IgD-negative memory B cell (primary cell): ENCODE measurements at regions not wholly inside any gene's neighbourhood (a gene's known extent, or its start where the extent isn't known, plus 50 kb on each side); places are given as distances from the start of the nearest gene placed in this dataset.

Source experiments
- H3K27ac Mint-ChIP-seq, 3 donors: one replicate each; pipeline ENCODE4 v1.8.0; 2020 to 2022; ENCODE audit warnings: mild to moderate bottlenecking in 3 of 3, mixed read lengths in 3 of 3, moderate library complexity in 1 of 3
- H3K27me3 Mint-ChIP-seq: one replicate; pipeline ENCODE4 v1.8.0; 2021; ENCODE audit warnings: mixed read lengths
- H3K36me3 Mint-ChIP-seq: one replicate; pipeline ENCODE4 v1.8.0; 2020; ENCODE audit warnings: mild to moderate bottlenecking, mixed read lengths
- H3K4me1 Mint-ChIP-seq, 3 donors: one replicate each; pipeline ENCODE4 v1.8.0; 2020 to 2022; ENCODE audit warnings: mixed read lengths in 3 of 3, mild to moderate bottlenecking in 1 of 3
- H3K4me3 Mint-ChIP-seq, 4 donors: one replicate each; pipeline ENCODE4 v1.8.0; 2020 to 2022; ENCODE audit warnings: mild to moderate bottlenecking in 4 of 4, mixed read lengths in 4 of 4, moderate library complexity in 3 of 4
- H3K9me3 Mint-ChIP-seq, 3 donors: one replicate each; pipeline ENCODE4 v1.8.0; 2020 to 2021; ENCODE audit warnings: mixed read lengths in 3 of 3, mild to moderate bottlenecking in 1 of 3

GRCh38 chr3:170735821-170736220, 134.2 kb downstream of the RPL22L1 start:
- Mint-ChIP-seq H3K27ac (no peak overlapping the region), H3K4me3 (no peak overlapping the region), H3K27me3 (peaks cover 9% of the 10 kb centered on the region), H3K9me3 (peaks cover 0 to 5% (median 5%) of the 10 kb centered on the region in 3 donors), H3K4me1 (peaks cover 0 to 1% (median 0%) of the 10 kb centered on the region in 3 donors), H3K36me3 (no peaks in the 10 kb centered on the region)

DNA sequence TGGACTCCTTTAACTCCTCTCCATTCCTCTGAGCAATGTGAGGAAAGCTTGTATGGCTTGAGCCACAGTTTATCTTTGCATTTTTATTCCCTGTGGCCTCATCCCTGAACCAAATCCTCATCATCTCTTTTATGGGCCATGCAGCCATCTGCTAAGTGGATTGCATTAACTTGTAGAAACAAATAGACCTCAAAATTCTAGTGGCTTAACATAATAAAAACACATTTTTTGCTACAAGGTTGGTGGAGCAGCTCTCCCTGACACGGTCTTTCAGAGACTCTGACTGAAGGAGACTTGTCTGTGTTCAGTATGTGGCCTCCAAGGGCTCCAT, 135.3 kb downstream of the RPL22L1 start:
- Mint-ChIP-seq H3K36me3 (no peaks in the 10 kb centered on the region), H3K4me3 (no peak overlapping the region)

GRCh38 chr3:170734043-170734734, 135.8 kb downstream of the RPL22L1 start:
- H3K9me3 Mint-ChIP-seq = peaks cover 0 to 5% (median 2%) of the 10 kb centered on the region in 3 donors
- H3K27me3 Mint-ChIP-seq = peaks cover 11% of the 10 kb centered on the region
- H3K27ac Mint-ChIP-seq = no peak overlapping the region
- H3K4me3 Mint-ChIP-seq = no peak overlapping the region
- H3K36me3 Mint-ChIP-seq = no peaks in the 10 kb centered on the region
- H3K4me1 Mint-ChIP-seq = no peaks in the 10 kb centered on the region

More for the DNA sequence above, 135.3 kb downstream of the RPL22L1 start:
- Mint-ChIP-seq H3K4me1 (no peaks in the 10 kb centered on the region), H3K27ac (no peak overlapping the region), H3K27me3 (peaks cover 11% of the 10 kb centered on the region), H3K9me3 (peaks cover 0 to 5% (median 2%) of the 10 kb centered on the region in 3 donors)

DNA sequence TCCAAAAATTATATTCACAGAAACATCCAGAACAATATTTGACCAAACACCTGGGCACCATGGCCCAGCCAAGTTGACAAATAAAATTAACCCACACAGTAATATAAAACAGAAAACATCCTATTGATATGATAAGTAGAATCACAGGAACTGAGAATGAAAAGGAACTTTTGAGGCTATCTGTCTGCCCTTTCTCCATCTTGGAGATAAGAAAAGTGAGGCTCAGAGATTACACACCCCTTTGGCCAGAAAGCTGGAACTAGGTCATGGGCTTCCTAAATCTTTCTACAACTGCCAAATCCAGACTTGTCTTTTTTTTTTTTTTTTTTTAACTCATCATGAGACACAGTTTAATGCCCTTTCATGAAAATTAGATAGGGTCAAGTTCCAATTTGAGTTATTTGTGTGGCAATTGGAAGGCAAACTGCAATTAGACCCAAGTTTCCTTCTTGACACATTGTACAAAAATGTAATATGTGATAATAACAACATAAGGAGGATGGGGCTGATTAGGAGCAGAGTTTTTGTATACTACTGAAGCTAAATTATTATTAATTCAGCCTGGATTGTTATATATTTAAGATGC, 137.2 kb downstream of the RPL22L1 start:
- no peaks in the 10 kb centered on the region for H3K36me3 Mint-ChIP-seq
- H3K9me3 Mint-ChIP-seq = peaks cover 0 to 5% (median 0%) of the 10 kb centered on the region in 3 donors
- no peak overlapping the region for H3K27ac Mint-ChIP-seq
- no peak overlapping the region for H3K4me3 Mint-ChIP-seq
- H3K4me1 Mint-ChIP-seq = no peaks in the 10 kb centered on the region
- peaks cover 11% of the 10 kb centered on the region for H3K27me3 Mint-ChIP-seq

DNA sequence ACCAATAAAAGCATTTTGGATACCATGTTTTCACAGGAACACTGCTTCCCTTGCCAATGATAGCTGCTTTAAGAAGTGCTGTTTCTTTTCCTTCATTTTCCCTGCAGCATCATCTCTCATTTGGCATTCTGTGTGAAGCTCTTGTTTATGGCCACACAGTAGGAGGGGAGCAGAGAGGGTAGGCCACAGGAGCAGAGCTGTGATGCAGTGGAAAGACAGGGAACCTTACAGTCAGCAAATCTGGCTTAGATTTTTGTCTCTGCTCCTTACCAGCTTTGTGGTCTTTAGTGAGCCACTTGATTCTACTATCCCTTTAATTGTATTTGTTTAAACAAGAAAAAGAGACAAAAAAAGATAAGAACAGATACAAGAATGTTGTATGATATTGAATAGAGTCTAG, 138.7 kb downstream of the RPL22L1 start:
- no peaks in the 10 kb centered on the region for H3K4me1 Mint-ChIP-seq
- H3K4me3 Mint-ChIP-seq = no peak overlapping the region
- peaks cover 11% of the 10 kb centered on the region for H3K27me3 Mint-ChIP-seq
- no peaks in the 10 kb centered on the region for H3K36me3 Mint-ChIP-seq
- H3K27ac Mint-ChIP-seq = no peak overlapping the region
- H3K9me3 Mint-ChIP-seq = no peaks in the 10 kb centered on the region

- H3K27me3 Mint-ChIP-seq = peaks cover 8% of the 10 kb centered on the region
- H3K4me3 Mint-ChIP-seq = no peak overlapping the region
- H3K36me3 Mint-ChIP-seq = no peaks in the 10 kb centered on the region
- H3K9me3 Mint-ChIP-seq = no peaks in the 10 kb centered on the region
- H3K4me1 Mint-ChIP-seq = no peaks in the 10 kb centered on the region
- no peak overlapping the region for H3K27ac Mint-ChIP-seq
Measured at GRCh38 chr3:170730071-170730812, 139.8 kb downstream of the RPL22L1 start.

GRCh38 chr3:170728181-170728580, 141.8 kb downstream of the RPL22L1 start:
- H3K9me3 Mint-ChIP-seq = no peaks in the 10 kb centered on the region
- no peak overlapping the region for H3K4me3 Mint-ChIP-seq
- no peak overlapping the region for H3K27ac Mint-ChIP-seq
- no peaks in the 10 kb centered on the region for H3K36me3 Mint-ChIP-seq
- no peaks in the 10 kb centered on the region for H3K4me1 Mint-ChIP-seq
- H3K27me3 Mint-ChIP-seq = peaks cover 5% of the 10 kb centered on the region

DNA sequence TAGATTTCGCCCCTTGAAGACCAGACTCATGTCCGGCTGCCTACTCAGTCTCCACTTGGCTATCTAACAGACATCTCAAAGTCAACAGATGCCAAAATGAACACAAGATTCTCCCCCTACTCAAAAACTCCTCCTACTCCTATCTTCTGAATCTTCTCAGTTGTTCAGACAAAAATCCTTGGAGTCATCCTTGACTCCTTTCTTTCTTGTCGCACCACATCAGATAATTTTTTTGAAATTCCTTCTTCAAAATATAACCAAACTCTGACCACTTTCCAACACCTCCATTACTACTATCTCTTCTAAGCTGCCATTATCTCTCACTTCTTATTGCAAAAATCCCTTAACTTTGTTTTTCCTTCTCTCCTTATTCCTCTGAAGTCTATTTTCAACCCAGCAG, 141.9 kb upstream of the SLC7A14 start:
- Mint-ChIP-seq H3K27me3 (peaks cover 5% of the 10 kb centered on the region), H3K4me1 (no peaks in the 10 kb centered on the region), H3K36me3 (no peaks in the 10 kb centered on the region)

GRCh38 chr3:170726976-170727661, 141.2 kb upstream of the SLC7A14 start:
- Mint-ChIP-seq H3K36me3 (no peaks in the 10 kb centered on the region), H3K27me3 (peaks cover 5% of the 10 kb centered on the region), H3K4me3 (no peak overlapping the region), H3K4me1 (no peaks in the 10 kb centered on the region), H3K9me3 (no peaks in the 10 kb centered on the region), H3K27ac (no peak overlapping the region)

More for the DNA sequence above, 141.9 kb upstream of the SLC7A14 start:
- H3K27ac Mint-ChIP-seq = no peak overlapping the region
- no peak overlapping the region for H3K4me3 Mint-ChIP-seq
- no peaks in the 10 kb centered on the region for H3K9me3 Mint-ChIP-seq

DNA sequence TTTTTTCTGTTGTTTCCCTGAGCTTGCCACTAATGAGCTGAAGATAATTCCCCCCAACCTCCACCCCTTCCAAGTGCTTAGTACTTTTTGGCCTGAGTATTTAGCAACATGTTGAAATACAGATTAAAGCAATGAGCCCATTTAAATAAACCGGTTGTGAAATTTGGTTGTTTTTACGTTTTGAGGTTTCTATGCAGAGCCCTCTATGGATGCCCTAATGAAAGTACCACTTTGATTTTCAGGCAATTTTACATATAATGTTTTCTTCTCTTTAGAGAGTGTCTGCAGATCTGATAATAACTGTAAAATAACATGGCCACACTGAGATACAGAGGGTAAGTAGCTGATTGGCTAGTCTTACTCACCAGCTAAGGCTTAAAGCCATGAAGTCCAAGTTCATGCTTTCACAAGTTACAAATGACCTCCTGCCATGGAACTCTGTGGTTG, 139.4 kb upstream of the SLC7A14 start:
- H3K4me1 Mint-ChIP-seq = no peaks in the 10 kb centered on the region
- peaks cover 5% of the 10 kb centered on the region for H3K27me3 Mint-ChIP-seq
- no peaks in the 10 kb centered on the region for H3K9me3 Mint-ChIP-seq
- H3K27ac Mint-ChIP-seq = no peak overlapping the region
- no peak overlapping the region for H3K4me3 Mint-ChIP-seq
- no peaks in the 10 kb centered on the region for H3K36me3 Mint-ChIP-seq

GRCh38 chr3:170724599-170725280, 138.9 kb upstream of the SLC7A14 start:
- Mint-ChIP-seq H3K9me3 (peaks cover 0 to 2% (median 0%) of the 10 kb centered on the region in 3 donors), H3K27ac (no peak overlapping the region), H3K4me3 (no peak overlapping the region), H3K4me1 (no peaks in the 10 kb centered on the region), H3K36me3 (no peaks in the 10 kb centered on the region), H3K27me3 (peaks cover 4% of the 10 kb centered on the region)

DNA sequence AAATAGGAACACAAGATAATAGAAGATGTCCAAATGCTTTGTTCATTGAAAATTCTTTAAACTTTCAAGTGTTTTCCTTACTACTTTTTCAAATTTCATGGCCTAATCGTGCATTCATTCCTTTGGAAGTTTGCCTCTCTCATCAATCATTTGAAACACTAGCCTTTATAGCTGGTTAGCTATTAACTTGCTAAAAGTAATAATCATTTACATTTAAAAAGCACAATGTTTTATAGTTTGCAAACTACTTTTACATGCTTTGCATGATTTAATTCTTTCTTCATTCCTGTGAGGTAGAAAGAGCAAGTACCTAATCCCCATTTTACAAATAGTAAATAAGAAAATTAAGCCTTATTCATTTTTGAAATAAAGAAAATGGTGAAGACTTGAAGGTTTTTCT, 137.4 kb upstream of the SLC7A14 start:
- no peak overlapping the region for H3K27ac Mint-ChIP-seq
- no peak overlapping the region for H3K4me3 Mint-ChIP-seq
- no peaks in the 10 kb centered on the region for H3K36me3 Mint-ChIP-seq
- H3K9me3 Mint-ChIP-seq = peaks cover 0 to 10% (median 2%) of the 10 kb centered on the region in 3 donors
- H3K27me3 Mint-ChIP-seq = peaks cover 4% of the 10 kb centered on the region
- H3K4me1 Mint-ChIP-seq = no peaks in the 10 kb centered on the region

- Mint-ChIP-seq H3K4me3 (no peak overlapping the region), H3K36me3 (no peaks in the 10 kb centered on the region), H3K4me1 (no peaks in the 10 kb centered on the region), H3K27ac (no peak overlapping the region), H3K27me3 (peaks cover 4% of the 10 kb centered on the region), H3K9me3 (peaks cover 0 to 10% (median 2%) of the 10 kb centered on the region in 3 donors)
Measured at GRCh38 chr3:170721563-170721962, 135.7 kb upstream of the SLC7A14 start.

DNA sequence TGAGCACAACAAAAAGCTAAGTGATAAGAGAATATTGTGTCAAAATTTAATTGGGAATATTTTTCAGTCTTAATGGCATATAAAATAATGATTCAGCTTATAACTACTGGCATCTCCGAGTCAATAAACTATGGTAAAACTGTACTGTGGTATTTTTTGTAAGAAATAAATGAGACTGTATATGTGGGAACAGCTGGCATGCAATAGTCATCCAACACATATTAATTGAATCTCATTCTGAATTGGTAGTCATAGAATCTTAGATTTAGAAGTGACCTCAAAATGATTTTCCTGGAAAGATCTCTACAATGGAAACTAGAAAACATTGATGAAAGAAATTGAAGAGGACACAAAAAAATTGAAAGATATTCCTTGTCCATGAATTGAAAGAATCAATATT, 133.4 kb upstream of the SLC7A14 start:
- H3K4me3 Mint-ChIP-seq = no peak overlapping the region
- H3K9me3 Mint-ChIP-seq = peaks cover 0 to 14% (median 2%) of the 10 kb centered on the region in 3 donors

GRCh38 chr3:170718848-170719247, 133.0 kb upstream of the SLC7A14 start:
- Mint-ChIP-seq H3K27me3 (peaks cover 4% of the 10 kb centered on the region), H3K36me3 (no peaks in the 10 kb centered on the region), H3K4me3 (no peak overlapping the region), H3K4me1 (no peaks in the 10 kb centered on the region), H3K27ac (no peak overlapping the region), H3K9me3 (peaks cover 0 to 14% (median 2%) of the 10 kb centered on the region in 3 donors)

More for the DNA sequence above, 133.4 kb upstream of the SLC7A14 start:
- H3K27ac Mint-ChIP-seq = no peak overlapping the region
- H3K36me3 Mint-ChIP-seq = no peaks in the 10 kb centered on the region
- no peaks in the 10 kb centered on the region for H3K4me1 Mint-ChIP-seq
- H3K27me3 Mint-ChIP-seq = peaks cover 4% of the 10 kb centered on the region
